ENCODE measurements at regions not wholly inside any gene's neighbourhood (a gene's known extent, or its start where the extent isn't known, plus 50 kb on each side); places are given as distances from the start of the nearest gene placed in this dataset.

DNA sequence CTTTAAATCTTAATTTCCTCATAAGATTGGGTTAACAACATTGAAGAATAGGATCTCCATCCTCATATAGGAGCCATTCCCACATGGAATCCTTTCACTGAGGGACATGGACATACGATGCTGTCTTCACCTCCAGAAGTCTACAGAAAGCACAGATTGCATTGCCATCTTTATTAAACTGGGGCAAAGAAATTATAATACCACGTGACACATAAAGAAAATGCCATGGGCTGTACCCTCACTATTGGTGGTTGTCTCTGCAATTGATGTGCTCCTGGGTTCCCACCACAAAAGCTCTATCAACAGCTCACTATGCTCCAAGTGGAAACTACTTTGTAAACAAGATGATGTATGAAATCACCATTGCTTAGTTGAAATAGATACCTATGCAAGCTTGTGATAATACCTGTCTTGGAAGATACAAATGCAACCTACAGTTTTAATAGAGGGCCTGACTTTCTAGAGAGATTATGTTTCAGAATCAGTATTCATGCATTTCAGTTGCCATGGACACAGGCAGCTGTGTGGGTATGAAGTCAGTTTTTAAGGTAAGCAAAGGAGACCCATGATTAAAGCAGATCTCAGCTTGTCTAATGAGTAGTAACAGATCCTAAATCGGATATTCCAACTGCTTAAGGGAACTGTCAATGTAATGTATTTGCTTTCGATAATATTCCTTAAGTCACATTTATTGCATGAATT lies 337.0 kb downstream of the RAD51AP2 start:
- no peak for DNase-seq (ENCODE audit: low read depth)
- H3K4me3 ChIP-seq (ENCODE audit: control insufficient read depth, low read depth, low read length), result no peak overlapping the region
- no peak for TF ChIP-seq CTCF (conservative IDR thresholded peaks at IDR 0.05; ENCODE audit: control insufficient read depth, insufficient read depth, low read depth, low read length)

DNA sequence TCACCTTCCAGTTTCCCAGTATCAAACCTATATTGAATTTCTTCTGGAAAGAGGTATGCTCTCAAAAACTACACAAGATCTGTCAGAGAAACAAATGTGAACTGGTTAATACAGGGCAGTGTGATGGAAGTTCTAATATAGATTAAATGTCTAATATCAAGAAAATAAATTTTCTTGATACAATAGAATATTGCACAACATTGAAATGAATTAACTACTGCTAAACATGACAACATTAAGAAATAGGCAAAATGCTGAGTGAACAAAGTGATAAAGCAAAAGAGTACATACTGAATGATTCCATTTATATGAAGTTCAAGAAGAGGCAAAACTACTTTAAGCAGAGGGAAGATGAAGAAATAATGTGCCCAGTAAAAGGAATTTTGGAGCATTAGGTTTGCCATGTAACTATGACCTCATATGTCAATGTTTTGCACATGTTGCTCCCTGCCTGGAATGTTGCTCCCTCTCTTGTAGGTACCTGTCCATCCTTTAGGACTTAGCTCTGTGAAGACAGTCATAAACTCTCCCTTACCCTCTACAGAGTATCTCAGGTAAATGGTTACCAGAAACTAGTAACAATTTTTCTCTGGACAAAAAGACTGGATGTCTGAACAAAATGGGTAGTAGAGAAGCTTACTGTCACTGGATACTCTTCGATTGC lies 339.0 kb downstream of the RAD51AP2 start:
- no peak for TF ChIP-seq CTCF (conservative IDR thresholded peaks at IDR 0.05; ENCODE audit: control insufficient read depth, insufficient read depth, low read depth, low read length)

GRCh38 chr2:17177088-17177487 lies 341.2 kb downstream of the RAD51AP2 start:
- no peak overlapping the region for H3K4me3 ChIP-seq (ENCODE audit: control insufficient read depth, low read depth, low read length)
- TF ChIP-seq CTCF (conservative IDR thresholded peaks at IDR 0.05; ENCODE audit: control insufficient read depth, insufficient read depth, low read depth, low read length), result no peak
- no peak for DNase-seq (ENCODE audit: low read depth)

More for the DNA sequence above, 339.0 kb downstream of the RAD51AP2 start:
- DNase-seq (ENCODE audit: low read depth), result no peak
- H3K4me3 ChIP-seq (ENCODE audit: control insufficient read depth, low read depth, low read length), result no peak overlapping the region

- peak; percentile 30 for TF ChIP-seq CTCF (conservative IDR thresholded peaks at IDR 0.05; ENCODE audit: control insufficient read depth, insufficient read depth, low read depth, low read length)
- no peak overlapping the region for H3K4me3 ChIP-seq (ENCODE audit: control insufficient read depth, low read depth, low read length)
- peak; percentile 5 for DNase-seq (ENCODE audit: low read depth)
Observed at GRCh38 chr2:17171446-17172049, 346.7 kb downstream of the RAD51AP2 start.

DNA sequence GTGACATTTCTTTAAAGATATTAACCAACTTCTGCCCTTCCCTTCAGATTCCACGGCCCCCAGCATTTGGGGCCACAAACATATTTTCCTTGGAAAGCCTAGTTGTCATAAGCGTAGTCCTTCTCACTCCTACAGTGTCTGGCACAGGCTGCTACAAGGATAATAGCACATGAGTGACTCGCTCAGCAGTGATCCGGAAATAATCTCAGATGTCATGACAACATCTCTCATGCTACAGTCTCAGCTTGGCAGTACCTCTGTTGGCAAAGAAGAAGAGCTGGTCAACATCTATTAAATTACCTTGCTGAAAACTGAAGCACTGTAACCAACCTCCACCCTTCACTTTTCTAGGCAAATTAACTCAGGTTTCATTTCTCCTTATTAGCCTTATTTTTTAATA lies 351.7 kb downstream of the RAD51AP2 start:
- H3K4me3 ChIP-seq (ENCODE audit: control insufficient read depth, low read depth, low read length), result no peak overlapping the region
- no peak for TF ChIP-seq CTCF (conservative IDR thresholded peaks at IDR 0.05; ENCODE audit: control insufficient read depth, insufficient read depth, low read depth, low read length)
- no peak for DNase-seq (ENCODE audit: low read depth)

- DNase-seq (ENCODE audit: low read depth), result no peak
- no peak overlapping the region for H3K4me3 ChIP-seq (ENCODE audit: control insufficient read depth, low read depth, low read length)
- TF ChIP-seq CTCF (conservative IDR thresholded peaks at IDR 0.05; ENCODE audit: control insufficient read depth, insufficient read depth, low read depth, low read length), result no peak
Observed at GRCh38 chr2:17164550-17164949, 353.7 kb downstream of the RAD51AP2 start.
